KBM-7 (cell line): ENCODE measurements at regions not wholly inside any gene's neighbourhood (a gene's known extent, or its start where the extent isn't known, plus 50 kb on each side); places are given as distances from the start of the nearest gene placed in this dataset.
"Not testable (repeated sequence)": the region's sequence is repeated elsewhere in the genome, so short reads cannot be mapped to it uniquely, and the experiment has no call there.

ENCODE experiments used
- DNase-seq: peaks from one replicate; pipeline ENCODE4 v3.0.0-alpha.2; 2015
- in situ Hi-C: fragments of 300-500 bp; cut with MboI; formaldehyde crosslinking; loops from 2 replicates; pipeline ENCODE4 v1.14.3; 2020; ENCODE audit warnings: low sequenced_read_pairs, low pct_unique_long_range_greater_than_20kb, mixed read lengths

GRCh38 chr18:29488617-29489016 lies 1311.7 kb upstream of the CDH2 start:
- no peak for DNase-seq
- in situ Hi-C loops, result no loop called here

- in situ Hi-C loops, result no loop called here
- no peak for DNase-seq
Measured at GRCh38 chr18:29465526-29465925, 1288.6 kb upstream of the CDH2 start.

- DNase-seq, result no peak
- in situ Hi-C loops, result no loop called here
Measured at GRCh38 chr18:29459972-29460371, 1283.0 kb upstream of the CDH2 start.

- DNase-seq, result no peak
- in situ Hi-C loops, result no loop called here
Measured at GRCh38 chr18:29457316-29457889, 1280.5 kb upstream of the CDH2 start.

GRCh38 chr18:29449424-29449823 lies 1272.5 kb upstream of the CDH2 start:
- in situ Hi-C loops, result no loop called here
- DNase-seq, result no peak

- no peak for DNase-seq
- in situ Hi-C loops, result no loop called here
Measured at GRCh38 chr18:29439398-29439797, 1262.5 kb upstream of the CDH2 start.

GRCh38 chr18:29436459-29436858 lies 1259.5 kb upstream of the CDH2 start:
- no peak for DNase-seq
- in situ Hi-C loops, result no loop called here

GRCh38 chr18:29434650-29435049 lies 1257.7 kb upstream of the CDH2 start:
- in situ Hi-C loops, result no loop called here
- DNase-seq, result no peak

- DNase-seq, result no peak
- in situ Hi-C loops, result no loop called here
Measured at GRCh38 chr18:29430416-29430815, 1253.5 kb upstream of the CDH2 start.

GRCh38 chr18:29418136-29418535 lies 1241.2 kb upstream of the CDH2 start:
- in situ Hi-C loops, result no loop called here
- no peak for DNase-seq

- DNase-seq, result no peak
- in situ Hi-C loops, result no loop called here
Measured at GRCh38 chr18:29406996-29407395, 1230.1 kb upstream of the CDH2 start.

GRCh38 chr18:29397536-29397935 lies 1220.6 kb upstream of the CDH2 start:
- in situ Hi-C loops, result no loop called here
- DNase-seq, result no peak

- in situ Hi-C loops, result no loop called here
- DNase-seq, result no peak
Measured at GRCh38 chr18:29383311-29384273, 1206.7 kb upstream of the CDH2 start.

- DNase-seq, result no peak
- in situ Hi-C loops, result no loop called here
Measured at GRCh38 chr18:29378651-29379136, 1201.8 kb upstream of the CDH2 start.

GRCh38 chr18:29377346-29377745 lies 1200.4 kb upstream of the CDH2 start:
- no peak for DNase-seq
- in situ Hi-C loops, result no loop called here

- DNase-seq, result no peak
- in situ Hi-C loops, result no loop called here
Measured at GRCh38 chr18:29373000-29373399, 1196.1 kb upstream of the CDH2 start.

- in situ Hi-C loops, result no loop called here
- DNase-seq, result no peak
Measured at GRCh38 chr18:29361843-29362242, 1184.9 kb upstream of the CDH2 start.

GRCh38 chr18:29360659-29361058 lies 1183.7 kb upstream of the CDH2 start:
- DNase-seq, in situ Hi-C loops: not testable (repeated sequence)

- DNase-seq, in situ Hi-C loops: not testable (repeated sequence)
Measured at GRCh38 chr18:29359222-29359621, 1182.3 kb upstream of the CDH2 start.

GRCh38 chr18:29351171-29351570 lies 1174.2 kb upstream of the CDH2 start:
- in situ Hi-C loops, result no loop called here
- DNase-seq, result no peak
